ENCODE measurements at regions not wholly inside any gene's neighbourhood (a gene's known extent, or its start where the extent isn't known, plus 50 kb on each side); places are given as distances from the start of the nearest gene placed in this dataset.

DNA sequence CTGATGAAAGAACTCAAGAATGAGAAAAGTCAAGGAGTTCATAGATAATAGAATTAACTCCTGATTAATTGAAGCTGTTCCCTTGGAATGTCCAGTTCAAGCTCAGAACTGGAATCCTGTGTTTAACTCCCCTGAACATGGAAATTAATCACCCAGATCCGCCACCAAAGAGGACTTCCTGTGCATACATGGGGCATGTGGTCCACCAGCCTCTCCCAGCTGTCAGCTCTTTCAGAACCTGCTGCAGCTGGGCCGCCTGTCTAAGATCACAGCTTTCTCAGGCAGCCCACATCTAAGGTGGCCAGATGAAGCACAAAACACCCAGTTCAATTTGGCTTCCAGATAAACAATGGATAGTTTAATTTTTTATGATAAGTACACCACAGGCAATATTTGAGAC lies 203.7 kb upstream of the COX10 start:
- DNase-seq (ENCODE audit: low spot score) (no peak), ATAC-seq (no peak)
- H3K36me3 ChIP-seq (ENCODE audit: insufficient read depth), result no peaks in the 10 kb centered on the region
- H3K4me1 ChIP-seq (ENCODE audit: insufficient read depth), result 0 out of 2 replicates have a peak, but pooled peaks cover 4% of the 10 kb centered on the region
- H3K9me2 ChIP-seq (ENCODE audit: insufficient read depth), result peaks cover 21% of the 10 kb centered on the region; the same call in 1 of the 2 replicates
- no peak overlapping the region for H3K4me2 ChIP-seq
- peaks cover 5% of the 10 kb centered on the region; the same call in 2 of the 3 replicates for H3K4me1 Mint-ChIP-seq
- no peak overlapping the region for H2AFZ ChIP-seq
- TF ChIP-seq JUNB (IDR thresholded peaks at IDR 0.05; ENCODE audit: unreplicated experiment) (no peak), EZH2phosphoT487 (IDR thresholded peaks at IDR 0.05; ENCODE audit: unreplicated experiment) (no peak), NANOG (IDR thresholded peaks at IDR 0.05; ENCODE audit: borderline replicate concordance) (no peak), ZNF114 (CRISPR knock-in tag; IDR thresholded peaks at IDR 0.05) (no peak), CREB1 (CRISPR knock-in tag; IDR thresholded peaks at IDR 0.05; ENCODE audit: low read depth) (no peak), CTCF (conservative IDR thresholded peaks at IDR 0.05; ENCODE audit: low read depth in 2 of 2) (no peak), STAT1 (IDR thresholded peaks at IDR 0.05; ENCODE audit: unreplicated experiment) (no peak), POLR2AphosphoS5 (IDR thresholded peaks at IDR 0.05; ENCODE audit: low read depth) (no peak), ZNF331 (CRISPR knock-in tag; IDR thresholded peaks at IDR 0.05; ENCODE audit: low read depth) (no peak), EZH2 (IDR thresholded peaks at IDR 0.05; ENCODE audit: low read depth, unreplicated experiment) (no peak)
- TF ChIP-seq, protein P1, sequence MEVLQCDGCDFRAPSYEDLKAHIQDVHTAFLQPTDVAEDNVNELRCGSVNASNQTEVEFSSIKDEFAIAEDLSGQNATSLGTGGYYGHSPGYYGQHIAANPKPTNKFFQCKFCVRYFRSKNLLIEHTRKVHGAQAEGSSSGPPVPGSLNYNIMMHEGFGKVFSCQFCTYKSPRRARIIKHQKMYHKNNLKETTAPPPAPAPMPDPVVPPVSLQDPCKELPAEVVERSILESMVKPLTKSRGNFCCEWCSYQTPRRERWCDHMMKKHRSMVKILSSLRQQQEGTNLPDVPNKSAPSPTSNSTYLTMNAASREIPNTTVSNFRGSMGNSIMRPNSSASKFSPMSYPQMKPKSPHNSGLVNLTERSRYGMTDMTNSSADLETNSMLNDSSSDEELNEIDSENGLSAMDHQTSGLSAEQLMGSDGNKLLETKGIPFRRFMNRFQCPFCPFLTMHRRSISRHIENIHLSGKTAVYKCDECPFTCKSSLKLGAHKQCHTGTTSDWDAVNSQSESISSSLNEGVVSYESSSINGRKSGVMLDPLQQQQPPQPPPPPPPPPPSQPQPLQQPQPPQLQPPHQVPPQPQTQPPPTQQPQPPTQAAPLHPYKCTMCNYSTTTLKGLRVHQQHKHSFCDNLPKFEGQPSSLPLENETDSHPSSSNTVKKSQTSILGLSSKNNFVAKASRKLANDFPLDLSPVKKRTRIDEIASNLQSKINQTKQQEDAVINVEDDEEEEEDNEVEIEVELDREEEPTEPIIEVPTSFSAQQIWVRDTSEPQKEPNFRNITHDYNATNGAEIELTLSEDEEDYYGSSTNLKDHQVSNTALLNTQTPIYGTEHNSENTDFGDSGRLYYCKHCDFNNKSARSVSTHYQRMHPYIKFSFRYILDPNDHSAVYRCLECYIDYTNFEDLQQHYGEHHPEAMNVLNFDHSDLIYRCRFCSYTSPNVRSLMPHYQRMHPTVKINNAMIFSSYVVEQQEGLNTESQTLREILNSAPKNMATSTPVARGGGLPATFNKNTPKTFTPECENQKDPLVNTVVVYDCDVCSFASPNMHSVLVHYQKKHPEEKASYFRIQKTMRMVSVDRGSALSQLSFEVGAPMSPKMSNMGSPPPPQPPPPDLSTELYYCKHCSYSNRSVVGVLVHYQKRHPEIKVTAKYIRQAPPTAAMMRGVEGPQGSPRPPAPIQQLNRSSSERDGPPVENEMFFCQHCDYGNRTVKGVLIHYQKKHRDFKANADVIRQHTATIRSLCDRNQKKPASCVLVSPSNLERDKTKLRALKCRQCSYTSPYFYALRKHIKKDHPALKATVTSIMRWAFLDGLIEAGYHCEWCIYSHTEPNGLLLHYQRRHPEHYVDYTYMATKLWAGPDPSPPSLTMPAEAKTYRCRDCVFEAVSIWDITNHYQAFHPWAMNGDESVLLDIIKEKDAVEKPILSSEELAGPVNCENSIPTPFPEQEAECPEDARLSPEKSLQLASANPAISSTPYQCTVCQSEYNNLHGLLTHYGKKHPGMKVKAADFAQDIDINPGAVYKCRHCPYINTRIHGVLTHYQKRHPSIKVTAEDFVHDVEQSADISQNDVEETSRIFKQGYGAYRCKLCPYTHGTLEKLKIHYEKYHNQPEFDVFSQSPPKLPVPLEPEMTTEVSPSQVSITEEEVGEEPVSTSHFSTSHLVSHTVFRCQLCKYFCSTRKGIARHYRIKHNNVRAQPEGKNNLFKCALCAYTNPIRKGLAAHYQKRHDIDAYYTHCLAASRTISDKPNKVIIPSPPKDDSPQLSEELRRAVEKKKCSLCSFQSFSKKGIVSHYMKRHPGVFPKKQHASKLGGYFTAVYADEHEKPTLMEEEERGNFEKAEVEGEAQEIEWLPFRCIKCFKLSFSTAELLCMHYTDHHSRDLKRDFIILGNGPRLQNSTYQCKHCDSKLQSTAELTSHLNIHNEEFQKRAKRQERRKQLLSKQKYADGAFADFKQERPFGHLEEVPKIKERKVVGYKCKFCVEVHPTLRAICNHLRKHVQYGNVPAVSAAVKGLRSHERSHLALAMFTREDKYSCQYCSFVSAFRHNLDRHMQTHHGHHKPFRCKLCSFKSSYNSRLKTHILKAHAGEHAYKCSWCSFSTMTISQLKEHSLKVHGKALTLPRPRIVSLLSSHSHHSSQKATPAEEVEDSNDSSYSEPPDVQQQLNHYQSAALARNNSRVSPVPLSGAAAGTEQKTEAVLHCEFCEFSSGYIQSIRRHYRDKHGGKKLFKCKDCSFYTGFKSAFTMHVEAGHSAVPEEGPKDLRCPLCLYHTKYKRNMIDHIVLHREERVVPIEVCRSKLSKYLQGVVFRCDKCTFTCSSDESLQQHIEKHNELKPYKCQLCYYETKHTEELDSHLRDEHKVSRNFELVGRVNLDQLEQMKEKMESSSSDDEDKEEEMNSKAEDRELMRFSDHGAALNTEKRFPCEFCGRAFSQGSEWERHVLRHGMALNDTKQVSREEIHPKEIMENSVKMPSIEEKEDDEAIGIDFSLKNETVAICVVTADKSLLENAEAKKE (CRISPR knock-in tag; IDR thresholded peaks at IDR 0.05), result no peak
- TF ChIP-seq, protein P2, sequence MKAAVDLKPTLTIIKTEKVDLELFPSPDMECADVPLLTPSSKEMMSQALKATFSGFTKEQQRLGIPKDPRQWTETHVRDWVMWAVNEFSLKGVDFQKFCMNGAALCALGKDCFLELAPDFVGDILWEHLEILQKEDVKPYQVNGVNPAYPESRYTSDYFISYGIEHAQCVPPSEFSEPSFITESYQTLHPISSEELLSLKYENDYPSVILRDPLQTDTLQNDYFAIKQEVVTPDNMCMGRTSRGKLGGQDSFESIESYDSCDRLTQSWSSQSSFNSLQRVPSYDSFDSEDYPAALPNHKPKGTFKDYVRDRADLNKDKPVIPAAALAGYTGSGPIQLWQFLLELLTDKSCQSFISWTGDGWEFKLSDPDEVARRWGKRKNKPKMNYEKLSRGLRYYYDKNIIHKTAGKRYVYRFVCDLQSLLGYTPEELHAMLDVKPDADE (IDR thresholded peaks at IDR 0.05), result no peak
- TF ChIP-seq, protein P3, sequence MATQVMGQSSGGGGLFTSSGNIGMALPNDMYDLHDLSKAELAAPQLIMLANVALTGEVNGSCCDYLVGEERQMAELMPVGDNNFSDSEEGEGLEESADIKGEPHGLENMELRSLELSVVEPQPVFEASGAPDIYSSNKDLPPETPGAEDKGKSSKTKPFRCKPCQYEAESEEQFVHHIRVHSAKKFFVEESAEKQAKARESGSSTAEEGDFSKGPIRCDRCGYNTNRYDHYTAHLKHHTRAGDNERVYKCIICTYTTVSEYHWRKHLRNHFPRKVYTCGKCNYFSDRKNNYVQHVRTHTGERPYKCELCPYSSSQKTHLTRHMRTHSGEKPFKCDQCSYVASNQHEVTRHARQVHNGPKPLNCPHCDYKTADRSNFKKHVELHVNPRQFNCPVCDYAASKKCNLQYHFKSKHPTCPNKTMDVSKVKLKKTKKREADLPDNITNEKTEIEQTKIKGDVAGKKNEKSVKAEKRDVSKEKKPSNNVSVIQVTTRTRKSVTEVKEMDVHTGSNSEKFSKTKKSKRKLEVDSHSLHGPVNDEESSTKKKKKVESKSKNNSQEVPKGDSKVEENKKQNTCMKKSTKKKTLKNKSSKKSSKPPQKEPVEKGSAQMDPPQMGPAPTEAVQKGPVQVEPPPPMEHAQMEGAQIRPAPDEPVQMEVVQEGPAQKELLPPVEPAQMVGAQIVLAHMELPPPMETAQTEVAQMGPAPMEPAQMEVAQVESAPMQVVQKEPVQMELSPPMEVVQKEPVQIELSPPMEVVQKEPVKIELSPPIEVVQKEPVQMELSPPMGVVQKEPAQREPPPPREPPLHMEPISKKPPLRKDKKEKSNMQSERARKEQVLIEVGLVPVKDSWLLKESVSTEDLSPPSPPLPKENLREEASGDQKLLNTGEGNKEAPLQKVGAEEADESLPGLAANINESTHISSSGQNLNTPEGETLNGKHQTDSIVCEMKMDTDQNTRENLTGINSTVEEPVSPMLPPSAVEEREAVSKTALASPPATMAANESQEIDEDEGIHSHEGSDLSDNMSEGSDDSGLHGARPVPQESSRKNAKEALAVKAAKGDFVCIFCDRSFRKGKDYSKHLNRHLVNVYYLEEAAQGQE (IDR thresholded peaks at IDR 0.05; ENCODE audit: unreplicated experiment), result no peak
- H4K20me1 ChIP-seq (replicated peaks; ENCODE audit: insufficient read depth), result no peaks in the 10 kb centered on the region
- H3K27me3 ChIP-seq (ENCODE audit: insufficient read depth), result no peaks in the 10 kb centered on the region
- peaks cover 5% of the 10 kb centered on the region; the same call in 1 of the 3 replicates for H3K36me3 Mint-ChIP-seq (ENCODE audit: low read depth)
- no peak overlapping the region for H3K4me3 ChIP-seq
- H3K9me3 Mint-ChIP-seq, result no peaks in the 10 kb centered on the region; the same call in 2 of the 3 replicates
- H3K27ac ChIP-seq (ENCODE audit: low read depth), result no peak overlapping the region
- no peaks in the 10 kb centered on the region for H3K27me3 Mint-ChIP-seq (ENCODE audit: insufficient read depth, low read depth, poor library complexity)
- no peaks in the 10 kb centered on the region for H3K79me2 ChIP-seq (replicated peaks; ENCODE audit: insufficient read depth)
- no peak overlapping the region for H3K4me3 Mint-ChIP-seq
- H3K27ac Mint-ChIP-seq, result no peak overlapping the region; the same call in 1 of the 2 replicates
- 0 out of 2 replicates have a peak, but pooled peaks cover 2% of the 10 kb centered on the region for H3F3A ChIP-seq (replicated peaks; ENCODE audit: low read depth)

Data from GM23338 (cell line).